GM12874 (cell line): ENCODE measurements at regions not wholly inside any gene's neighbourhood (a gene's known extent, or its start where the extent isn't known, plus 50 kb on each side); places are given as distances from the start of the nearest gene placed in this dataset.

Experiments
- CTCF ChIP-seq: IDR thresholded peaks from 2 replicates; pipeline ENCODE4 v1.5.1; 2011; ENCODE audit warnings: low read depth, mild to moderate bottlenecking, control low read depth, low read length, moderate library complexity; ENCODE audit not compliant: insufficient read depth

GRCh38 chr22:48316257-48317250 lies 1511.1 kb downstream of the BRD1 start:
- no peak for TF ChIP-seq CTCF

- no peak for TF ChIP-seq CTCF
These were observed 1512.0 kb downstream of the BRD1 start for GRCh38 chr22:48315439-48316256.

GRCh38 chr22:48314073-48314472 lies 1513.6 kb downstream of the BRD1 start:
- no peak for TF ChIP-seq CTCF

- no peak for TF ChIP-seq CTCF
These were observed 1514.4 kb downstream of the BRD1 start for GRCh38 chr22:48313175-48313830.

- no peak for TF ChIP-seq CTCF
These were observed 1516.9 kb downstream of the BRD1 start for GRCh38 chr22:48310740-48311139.

GRCh38 chr22:48310289-48310688 lies 1517.4 kb downstream of the BRD1 start:
- no peak for TF ChIP-seq CTCF

GRCh38 chr22:48309836-48310235 lies 1517.8 kb downstream of the BRD1 start:
- no peak for TF ChIP-seq CTCF
